GM06990 (cell line): ENCODE measurements at regions not wholly inside any gene's neighbourhood (a gene's known extent, or its start where the extent isn't known, plus 50 kb on each side); places are given as distances from the start of the nearest gene placed in this dataset.

Experiments
- DNase-seq: peaks from one replicate; pipeline ENCODE4 v3.0.0-alpha.2; 2011; ENCODE audit not compliant: insufficient read length; ENCODE audit errors: extremely low read depth
- H3K27me3 ChIP-seq: replicated peaks from 2 replicates; pipeline ENCODE4 v1.6.0; 2011; ENCODE audit warnings: low read length; ENCODE audit not compliant: control insufficient read depth, insufficient read depth
- H3K36me3 ChIP-seq: 2 replicates; pipeline ENCODE4 v1.5.1; 2011; ENCODE audit warnings: low read length; ENCODE audit not compliant: control insufficient read depth, insufficient read depth
- H3K4me3 ChIP-seq: replicated peaks from 2 replicates; pipeline ENCODE4 v1.5.1; 2011; ENCODE audit warnings: low read depth, mild to moderate bottlenecking, control low read depth, low read length
- CTCF ChIP-seq: IDR thresholded peaks from 2 replicates; pipeline ENCODE4 v1.5.1; 2011; ENCODE audit warnings: low read length, control low read depth, mild to moderate bottlenecking, inconsistent platforms; ENCODE audit not compliant: insufficient read depth, poor library complexity, severe bottlenecking

- no peak overlapping the region for H3K4me3 ChIP-seq
- no peak for DNase-seq
- H3K36me3 ChIP-seq = no peaks in the 10 kb centered on the region
- H3K27me3 ChIP-seq = peaks cover 2% of the 10 kb centered on the region; the same call in 1 of the 2 replicates
- TF ChIP-seq CTCF = no peak
Observed at GRCh38 chr7:156180451-156181229, 368.4 kb upstream of the SHH start.

GRCh38 chr7:156179872-156180390 lies 367.7 kb upstream of the SHH start:
- Histone ChIP-seq H3K27me3 (peaks cover 2% of the 10 kb centered on the region; the same call in 1 of the 2 replicates), H3K4me3 (no peak overlapping the region), H3K36me3 (no peaks in the 10 kb centered on the region)
- DNase-seq = no peak
- TF ChIP-seq CTCF = no peak

GRCh38 chr7:156178857-156179256 lies 366.6 kb upstream of the SHH start:
- no peaks in the 10 kb centered on the region for H3K36me3 ChIP-seq
- no peak for DNase-seq
- H3K4me3 ChIP-seq = no peak overlapping the region
- TF ChIP-seq CTCF = no peak
- peaks cover 2% of the 10 kb centered on the region; the same call in 1 of the 2 replicates for H3K27me3 ChIP-seq

GRCh38 chr7:156178214-156178613 lies 366.0 kb upstream of the SHH start:
- no peak for DNase-seq
- H3K36me3 ChIP-seq = no peaks in the 10 kb centered on the region
- H3K4me3 ChIP-seq = no peak overlapping the region
- peaks cover 2% of the 10 kb centered on the region for H3K27me3 ChIP-seq
- TF ChIP-seq CTCF = no peak

GRCh38 chr7:156177422-156178055 lies 365.3 kb upstream of the SHH start:
- Histone ChIP-seq H3K36me3 (no peaks in the 10 kb centered on the region), H3K4me3 (no peak overlapping the region), H3K27me3 (peaks cover 2% of the 10 kb centered on the region)
- no peak for TF ChIP-seq CTCF
- no peak for DNase-seq
